Stimulated activated memory B cell treated with anti-CD40 and anti-IgM and Interleukin-4, amounts not matched to agents 10 μg/mL and 1 μg/mL and 100 μg/mL, for 72 hours (primary cell): ENCODE measurements at regions not wholly inside any gene's neighbourhood (a gene's known extent, or its start where the extent isn't known, plus 50 kb on each side); places are given as distances from the start of the nearest gene placed in this dataset.

Source experiments
- ATAC-seq: fragments of 150-1000 bp; cut with Tn5 transposase; 2 replicates; pipeline ENCODE4 v1.10.0; 2021
- H3K27ac Mint-ChIP-seq: one replicate; pipeline ENCODE4 v1.8.0; 2022; ENCODE audit warnings: mild to moderate bottlenecking, mixed read lengths
- H3K27me3 Mint-ChIP-seq: one replicate; pipeline ENCODE4 v1.8.0; 2022; ENCODE audit warnings: mixed read lengths
- H3K36me3 Mint-ChIP-seq: one replicate; pipeline ENCODE4 v1.8.0; 2022; ENCODE audit warnings: mixed read lengths
- H3K4me1 Mint-ChIP-seq: one replicate; pipeline ENCODE4 v1.8.0; 2022; ENCODE audit warnings: mixed read lengths
- H3K4me3 Mint-ChIP-seq: one replicate; pipeline ENCODE4 v1.8.0; 2022; ENCODE audit warnings: mild to moderate bottlenecking, moderate library complexity, mixed read lengths
- H3K9me3 Mint-ChIP-seq: one replicate; pipeline ENCODE4 v1.8.0; 2022; ENCODE audit warnings: mixed read lengths

GRCh38 chr3:3701949-3702348 is 97.3 kb upstream of the LRRN1 start:
- Mint-ChIP-seq H3K36me3 (no peaks in the 10 kb centered on the region), H3K4me3 (no peak overlapping the region), H3K27ac (no peak overlapping the region), H3K4me1 (peaks cover 6% of the 10 kb centered on the region), H3K9me3 (no peaks in the 10 kb centered on the region), H3K27me3 (no peaks in the 10 kb centered on the region)
- no peak for ATAC-seq

- H3K27ac Mint-ChIP-seq = no peak overlapping the region
- peaks cover 6% of the 10 kb centered on the region for H3K4me1 Mint-ChIP-seq
- no peaks in the 10 kb centered on the region for H3K27me3 Mint-ChIP-seq
- no peak for ATAC-seq
- no peak overlapping the region for H3K4me3 Mint-ChIP-seq
- H3K9me3 Mint-ChIP-seq = no peaks in the 10 kb centered on the region
- no peaks in the 10 kb centered on the region for H3K36me3 Mint-ChIP-seq
These were observed 99.2 kb upstream of the LRRN1 start for GRCh38 chr3:3699816-3700633.

DNA sequence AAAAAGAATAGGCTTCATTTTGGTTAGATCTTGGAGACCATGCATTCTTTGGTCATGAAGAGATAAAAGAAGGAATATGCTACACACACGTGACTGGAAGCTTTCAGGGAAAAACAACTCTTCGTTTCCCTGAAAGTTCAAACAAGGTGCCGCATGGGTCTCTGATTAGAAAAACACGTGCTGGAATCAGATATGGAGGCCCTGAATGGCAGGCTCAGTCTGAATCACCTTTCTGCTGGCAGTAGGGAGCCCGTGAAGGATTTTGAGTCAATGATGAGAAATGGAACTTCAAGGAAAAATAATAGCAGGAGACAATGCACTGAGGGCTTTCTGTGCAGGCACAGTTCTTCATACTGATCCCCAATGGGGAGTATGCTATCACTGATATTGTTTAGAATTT is 99.8 kb upstream of the LRRN1 start:
- Mint-ChIP-seq H3K27me3 (no peaks in the 10 kb centered on the region), H3K9me3 (no peaks in the 10 kb centered on the region), H3K4me1 (peaks cover 6% of the 10 kb centered on the region), H3K36me3 (no peaks in the 10 kb centered on the region), H3K4me3 (no peak overlapping the region), H3K27ac (no peak overlapping the region)
- no peak for ATAC-seq

DNA sequence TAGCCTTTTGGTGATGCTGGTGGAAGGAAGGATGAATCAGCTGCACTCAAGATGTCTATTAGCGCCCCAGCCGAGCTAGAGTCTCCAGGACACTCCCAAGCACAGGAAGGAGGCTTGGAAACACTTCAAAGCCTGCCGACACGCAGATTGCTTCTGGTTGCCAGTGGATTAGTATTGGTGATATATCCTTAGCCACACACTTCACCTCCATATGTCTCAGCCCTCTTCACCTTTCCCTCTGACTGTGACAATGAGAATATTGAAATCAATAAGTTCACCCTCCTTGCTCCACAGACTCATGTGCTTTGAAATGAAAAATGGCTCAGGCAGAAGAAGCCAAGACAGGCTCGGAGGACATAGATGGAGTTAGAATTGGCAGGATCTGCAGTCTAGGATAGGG is 102.9 kb upstream of the LRRN1 start:
- no peak for ATAC-seq
- H3K27me3 Mint-ChIP-seq = no peaks in the 10 kb centered on the region
- H3K4me3 Mint-ChIP-seq = no peak overlapping the region
- H3K36me3 Mint-ChIP-seq = peaks cover 5% of the 10 kb centered on the region
- peaks cover 4% of the 10 kb centered on the region for H3K9me3 Mint-ChIP-seq
- no peak overlapping the region for H3K27ac Mint-ChIP-seq
- peaks cover 4% of the 10 kb centered on the region for H3K4me1 Mint-ChIP-seq

DNA sequence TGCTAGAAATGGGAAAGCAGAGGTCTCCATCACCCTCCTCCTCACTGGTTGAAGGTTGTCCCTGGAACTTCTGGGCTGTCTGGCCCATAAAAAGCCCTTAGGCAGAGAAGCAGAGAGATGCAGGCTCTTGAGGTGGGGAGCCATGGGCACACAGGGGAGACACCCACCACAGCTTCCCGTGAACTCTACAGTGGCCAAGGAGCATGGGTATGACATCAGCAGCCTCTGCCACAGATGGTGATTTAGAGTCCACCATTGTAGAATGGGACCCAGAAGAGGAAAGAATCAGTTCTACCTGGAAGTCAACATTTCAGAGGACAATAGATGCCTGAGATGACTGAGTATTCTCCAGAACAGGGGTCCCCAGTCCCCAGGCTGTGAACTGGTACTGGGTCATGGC is 105.6 kb upstream of the LRRN1 start:
- peaks cover 4% of the 10 kb centered on the region for H3K9me3 Mint-ChIP-seq
- no peak overlapping the region for H3K4me3 Mint-ChIP-seq
- ATAC-seq = no peak
- no peak overlapping the region for H3K27ac Mint-ChIP-seq
- H3K4me1 Mint-ChIP-seq = no peaks in the 10 kb centered on the region
- peaks cover 5% of the 10 kb centered on the region for H3K36me3 Mint-ChIP-seq
- no peaks in the 10 kb centered on the region for H3K27me3 Mint-ChIP-seq

- Mint-ChIP-seq H3K36me3 (peaks cover 13% of the 10 kb centered on the region), H3K27me3 (no peaks in the 10 kb centered on the region), H3K4me1 (peaks cover 17% of the 10 kb centered on the region), H3K9me3 (peaks cover 9% of the 10 kb centered on the region), H3K4me3 (no peak overlapping the region), H3K27ac (no peak overlapping the region)
- no peak for ATAC-seq
These were observed 109.4 kb upstream of the LRRN1 start for GRCh38 chr3:3689601-3690375.

DNA sequence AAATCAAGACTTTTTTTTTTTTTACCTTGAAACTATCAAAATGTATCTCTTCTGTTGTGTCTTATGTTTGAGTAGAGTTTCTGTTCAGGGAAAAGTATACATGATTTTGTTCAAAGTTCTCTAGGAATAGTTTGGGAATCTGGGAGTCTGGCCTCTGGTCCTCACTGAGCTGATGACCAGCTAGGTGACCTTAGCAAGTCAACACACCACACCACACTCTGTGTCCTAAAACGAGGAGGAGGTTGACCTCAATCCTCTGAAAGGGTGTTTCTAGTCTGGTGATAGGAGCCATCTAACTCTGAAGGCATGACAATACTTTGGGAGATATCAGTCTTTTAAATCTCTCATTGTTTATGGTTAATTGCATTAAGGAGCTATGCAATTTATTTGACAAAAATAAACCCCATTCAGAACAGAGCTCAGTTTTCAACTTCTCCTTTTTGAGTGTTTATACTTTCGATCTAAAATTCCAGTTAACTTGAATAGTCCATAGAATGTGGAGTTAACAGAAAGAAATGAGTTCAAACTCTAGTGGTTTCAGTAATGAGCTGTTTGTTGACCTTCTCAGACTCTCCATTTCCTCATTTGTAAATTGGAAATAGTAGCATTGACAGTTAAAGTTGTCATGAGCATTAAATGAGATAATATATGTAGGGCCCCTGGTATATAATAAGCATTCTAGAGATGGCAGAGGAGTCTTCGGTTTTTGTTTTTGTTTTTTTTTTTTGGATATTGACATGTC is 112.2 kb upstream of the LRRN1 start:
- no peaks in the 10 kb centered on the region for H3K27me3 Mint-ChIP-seq
- peaks cover 8% of the 10 kb centered on the region for H3K36me3 Mint-ChIP-seq
- peaks cover 5% of the 10 kb centered on the region for H3K9me3 Mint-ChIP-seq
- peaks cover 17% of the 10 kb centered on the region for H3K4me1 Mint-ChIP-seq
- H3K4me3 Mint-ChIP-seq = no peak overlapping the region
- peak overlapping the region; percentile 82 for H3K27ac Mint-ChIP-seq
- peak; percentile 74 for ATAC-seq

DNA sequence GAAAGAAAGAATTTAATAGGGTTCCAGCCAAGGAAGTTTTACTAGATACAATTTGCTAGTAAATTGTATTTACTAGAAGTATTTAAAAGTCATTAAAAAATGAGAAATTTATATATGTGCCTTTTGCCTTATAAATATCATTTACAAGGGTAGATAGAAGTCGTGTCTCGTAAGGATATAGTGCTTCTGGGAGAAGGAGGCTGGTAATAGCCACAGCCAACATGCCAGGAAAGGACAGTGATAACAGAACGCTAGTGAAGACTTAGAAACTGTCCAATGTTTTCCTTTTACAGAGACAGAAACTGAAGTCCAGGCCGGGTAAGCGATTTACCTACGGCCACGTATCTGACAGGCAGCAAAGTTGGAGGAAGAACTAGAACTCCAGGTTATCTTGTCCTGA is 113.5 kb upstream of the LRRN1 start:
- peaks cover 17% of the 10 kb centered on the region for H3K4me1 Mint-ChIP-seq
- H3K4me3 Mint-ChIP-seq = no peak overlapping the region
- H3K9me3 Mint-ChIP-seq = peaks cover 5% of the 10 kb centered on the region
- no peak overlapping the region for H3K27ac Mint-ChIP-seq
- no peak for ATAC-seq
- no peaks in the 10 kb centered on the region for H3K27me3 Mint-ChIP-seq
- peaks cover 8% of the 10 kb centered on the region for H3K36me3 Mint-ChIP-seq

DNA sequence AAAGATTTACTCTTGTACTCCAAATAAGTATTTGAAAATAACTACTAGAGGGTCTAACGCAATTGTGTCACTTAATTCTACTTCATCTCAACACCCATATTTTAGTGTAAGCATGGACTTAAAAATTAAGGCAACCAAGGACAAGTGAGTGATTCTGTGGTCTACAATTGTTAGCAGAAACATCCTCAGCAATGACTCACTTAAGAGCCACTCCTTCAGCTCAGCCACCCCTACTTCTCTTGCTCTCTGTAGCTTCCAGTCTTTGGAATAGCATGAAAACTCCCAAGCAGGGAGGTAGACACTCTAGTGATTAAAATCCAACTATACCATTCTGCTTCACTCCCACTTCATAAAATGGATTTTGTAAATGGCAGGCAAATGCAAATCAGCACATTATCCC is 116.0 kb upstream of the LRRN1 start:
- Mint-ChIP-seq H3K27ac (no peak overlapping the region), H3K4me1 (peaks cover 17% of the 10 kb centered on the region), H3K4me3 (no peak overlapping the region), H3K9me3 (peaks cover 5% of the 10 kb centered on the region), H3K36me3 (peaks cover 8% of the 10 kb centered on the region), H3K27me3 (no peaks in the 10 kb centered on the region)
- no peak for ATAC-seq

DNA sequence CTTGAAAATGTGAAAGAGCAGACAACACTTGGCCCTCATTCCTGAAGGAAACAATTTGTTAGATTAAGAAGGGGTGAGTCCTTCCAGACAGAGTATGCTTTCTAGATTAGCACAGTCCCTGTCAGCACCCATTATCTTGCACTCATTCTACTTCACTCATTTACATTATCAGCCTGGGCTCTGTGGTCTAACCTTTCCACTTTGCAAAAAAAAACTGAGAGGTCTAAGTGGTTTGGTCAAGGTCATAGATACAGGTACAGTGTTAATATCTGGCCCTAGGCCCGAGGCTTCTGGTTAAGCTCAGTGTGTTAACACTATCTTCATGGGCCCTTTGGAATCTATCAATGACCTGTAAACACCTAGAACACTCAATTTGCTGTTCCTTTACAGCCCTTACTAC is 123.4 kb upstream of the LRRN1 start:
- ATAC-seq = no peak
- Mint-ChIP-seq H3K4me3 (no peak overlapping the region), H3K27ac (no peak overlapping the region), H3K36me3 (no peaks in the 10 kb centered on the region), H3K9me3 (peaks cover 3% of the 10 kb centered on the region), H3K27me3 (no peaks in the 10 kb centered on the region), H3K4me1 (no peaks in the 10 kb centered on the region)

GRCh38 chr3:3675186-3675585 is 124.0 kb upstream of the LRRN1 start:
- ATAC-seq = no peak
- no peaks in the 10 kb centered on the region for H3K4me1 Mint-ChIP-seq
- H3K27me3 Mint-ChIP-seq = no peaks in the 10 kb centered on the region
- no peaks in the 10 kb centered on the region for H3K36me3 Mint-ChIP-seq
- no peak overlapping the region for H3K27ac Mint-ChIP-seq
- H3K9me3 Mint-ChIP-seq = peaks cover 3% of the 10 kb centered on the region
- no peak overlapping the region for H3K4me3 Mint-ChIP-seq

- peak overlapping the region; percentile 62 for H3K27ac Mint-ChIP-seq
- H3K27me3 Mint-ChIP-seq = no peaks in the 10 kb centered on the region
- ATAC-seq = peak; percentile 92
- peaks cover 10% of the 10 kb centered on the region for H3K36me3 Mint-ChIP-seq
- peaks cover 7% of the 10 kb centered on the region for H3K9me3 Mint-ChIP-seq
- peaks cover 21% of the 10 kb centered on the region for H3K4me1 Mint-ChIP-seq
- no peak overlapping the region for H3K4me3 Mint-ChIP-seq
These were observed 132.6 kb upstream of the LRRN1 start for GRCh38 chr3:3666664-3667063.

DNA sequence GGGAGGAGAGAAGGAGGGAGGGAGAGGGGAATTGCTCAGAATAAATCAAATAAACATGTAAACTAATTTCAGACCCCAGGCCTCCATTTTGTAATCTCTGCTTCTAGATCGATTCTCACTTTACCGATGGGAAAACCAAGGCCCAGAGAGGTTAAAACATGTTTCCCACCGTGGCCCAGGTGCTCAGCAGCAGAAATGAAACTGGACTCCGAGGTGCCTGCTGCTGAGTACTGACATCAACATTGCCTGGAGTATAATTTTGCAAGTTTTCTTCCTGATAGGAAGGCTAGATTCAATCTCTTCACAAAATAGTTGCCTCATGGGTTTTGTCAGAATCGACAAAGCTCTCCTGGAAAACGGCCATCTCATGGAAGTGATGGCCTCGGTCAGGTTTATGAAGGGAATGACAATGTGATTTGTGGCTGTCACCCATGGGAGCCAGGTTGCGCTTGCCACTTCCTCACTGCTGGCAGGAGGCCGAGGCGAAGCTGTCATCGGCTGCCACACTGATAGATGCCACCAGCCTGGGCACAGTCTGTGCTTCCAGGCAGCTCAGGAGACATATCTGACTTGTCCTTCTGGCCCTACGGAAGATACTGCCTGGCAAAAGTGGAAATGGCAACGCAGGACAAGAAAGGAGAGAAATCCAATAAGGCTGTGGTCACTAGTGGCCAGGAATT is 133.1 kb upstream of the LRRN1 start:
- no peaks in the 10 kb centered on the region for H3K27me3 Mint-ChIP-seq

GRCh38 chr3:3665546-3665945 is 133.7 kb upstream of the LRRN1 start:
- Mint-ChIP-seq H3K27me3 (no peaks in the 10 kb centered on the region), H3K4me1 (peaks cover 21% of the 10 kb centered on the region), H3K36me3 (peaks cover 10% of the 10 kb centered on the region), H3K27ac (peak overlapping the region; percentile 62), H3K9me3 (peaks cover 7% of the 10 kb centered on the region), H3K4me3 (peak overlapping the region; percentile 50)
- no peak for ATAC-seq

More for the DNA sequence above, 133.1 kb upstream of the LRRN1 start:
- Mint-ChIP-seq H3K9me3 (peaks cover 7% of the 10 kb centered on the region), H3K4me1 (peaks cover 21% of the 10 kb centered on the region), H3K36me3 (peaks cover 10% of the 10 kb centered on the region), H3K27ac (peak overlapping the region; percentile 62), H3K4me3 (peak overlapping the region; percentile 42)
- ATAC-seq = peak; percentile 82

- H3K27ac Mint-ChIP-seq = peak overlapping the region; percentile 62
- H3K9me3 Mint-ChIP-seq = peaks cover 6% of the 10 kb centered on the region
- no peak for ATAC-seq
- H3K36me3 Mint-ChIP-seq = peaks cover 10% of the 10 kb centered on the region
- H3K4me1 Mint-ChIP-seq = peaks cover 21% of the 10 kb centered on the region
- H3K27me3 Mint-ChIP-seq = no peaks in the 10 kb centered on the region
- H3K4me3 Mint-ChIP-seq = no peak overlapping the region
These were observed 134.3 kb upstream of the LRRN1 start for GRCh38 chr3:3664935-3665334.
